OCI-LY1 (cell line): ENCODE measurements at regions not wholly inside any gene's neighbourhood (a gene's known extent, or its start where the extent isn't known, plus 50 kb on each side); places are given as distances from the start of the nearest gene placed in this dataset.

Experiments
- H2AFZ ChIP-seq: fragments of 200-600 bp; sonication (generic), shearing (Covaris generic); 2 replicates; pipeline ENCODE4 v1.6.0; 2014; ENCODE audit warnings: antibody characterized with exemption, mild to moderate bottlenecking, low read length
- H3F3A ChIP-seq: fragments of 200-600 bp; sonication (generic), shearing (Covaris generic); 2 replicates; pipeline ENCODE4 v1.6.0; 2014; ENCODE audit warnings: mild to moderate bottlenecking, antibody characterized with exemption, low read length, moderate library complexity; ENCODE audit not compliant: insufficient read depth
- H3K27ac ChIP-seq: fragments of 200-600 bp; sonication (generic); 2 replicates; pipeline ENCODE4 v1.5.1; 2014; ENCODE audit warnings: low read length, mixed run types, mild to moderate bottlenecking, low read depth; ENCODE audit not compliant: poor library complexity, severe bottlenecking
- H3K27me3 ChIP-seq: fragments of 200-600 bp; sonication (generic); 2 replicates; pipeline ENCODE4 v1.6.0; 2014; ENCODE audit warnings: antibody characterized with exemption, mild to moderate bottlenecking, low read length, moderate library complexity; ENCODE audit not compliant: insufficient read depth
- H3K36me3 ChIP-seq: fragments of 200-600 bp; sonication (generic); 2 replicates; pipeline ENCODE4 v1.6.1; 2014; ENCODE audit warnings: mild to moderate bottlenecking, antibody characterized with exemption, low read length, moderate library complexity, mixed read lengths; ENCODE audit not compliant: insufficient read depth
- H3K4me1 ChIP-seq: fragments of 200-600 bp; sonication (generic); 2 replicates; pipeline ENCODE4 v1.5.1; 2014; ENCODE audit warnings: mild to moderate bottlenecking, low read length, moderate library complexity; ENCODE audit not compliant: insufficient read depth, severe bottlenecking
- H3K4me2 ChIP-seq: fragments of 200-600 bp; sonication (generic), shearing (Covaris generic); 2 replicates; pipeline ENCODE4 v1.6.1; 2014; ENCODE audit warnings: low read length
- H3K4me3 ChIP-seq: fragments of 200-600 bp; sonication (generic); 2 replicates; pipeline ENCODE4 v1.5.1; 2014; ENCODE audit warnings: low read length, low read depth, mild to moderate bottlenecking, mixed read lengths; ENCODE audit not compliant: poor library complexity, severe bottlenecking
- H3K79me2 ChIP-seq: fragments of 200-600 bp; shearing (Covaris generic); 2 replicates; pipeline ENCODE4 v1.6.1; 2016; ENCODE audit warnings: mixed run types, low read length, mixed read lengths; ENCODE audit not compliant: insufficient read depth
- H3K9ac ChIP-seq: fragments of 200-600 bp; sonication (generic), shearing (Covaris generic); 2 replicates; pipeline ENCODE4 v1.6.1; 2014; ENCODE audit warnings: mild to moderate bottlenecking, low read length, mixed read lengths
- H3K9me2 ChIP-seq: fragments of 200-600 bp; sonication (generic), shearing (Covaris generic); 2 replicates; pipeline ENCODE4 v1.6.1; 2014; ENCODE audit warnings: low read depth, mild to moderate bottlenecking, low read length, mixed read lengths
- H3K9me3 ChIP-seq: fragments of 200-600 bp; shearing (Covaris generic); 2 replicates; pipeline ENCODE4 v1.6.1; 2014; ENCODE audit warnings: low read length, mixed read lengths
- H4K20me1 ChIP-seq: fragments of 200-600 bp; sonication (generic), shearing (Covaris generic); 2 replicates; pipeline ENCODE4 v1.6.0; 2016; ENCODE audit warnings: mild to moderate bottlenecking, low read length; ENCODE audit not compliant: insufficient read depth
- CTCF ChIP-seq: fragments of 200-600 bp; sonication (generic), shearing (Covaris generic); IDR thresholded peaks from 2 replicates; pipeline ENCODE4 v1.5.1; 2017; ENCODE audit warnings: mild to moderate bottlenecking, antibody characterized with exemption, low read length, moderate library complexity, mixed read lengths
- EZH2 ChIP-seq: fragments of 200-600 bp; sonication (generic), shearing (Covaris generic); IDR thresholded peaks from 2 replicates; pipeline ENCODE4 v1.8.0; 2017; ENCODE audit warnings: borderline replicate concordance, mixed run types, mild to moderate bottlenecking, antibody characterized with exemption, low read length, moderate library complexity, mixed read lengths

DNA sequence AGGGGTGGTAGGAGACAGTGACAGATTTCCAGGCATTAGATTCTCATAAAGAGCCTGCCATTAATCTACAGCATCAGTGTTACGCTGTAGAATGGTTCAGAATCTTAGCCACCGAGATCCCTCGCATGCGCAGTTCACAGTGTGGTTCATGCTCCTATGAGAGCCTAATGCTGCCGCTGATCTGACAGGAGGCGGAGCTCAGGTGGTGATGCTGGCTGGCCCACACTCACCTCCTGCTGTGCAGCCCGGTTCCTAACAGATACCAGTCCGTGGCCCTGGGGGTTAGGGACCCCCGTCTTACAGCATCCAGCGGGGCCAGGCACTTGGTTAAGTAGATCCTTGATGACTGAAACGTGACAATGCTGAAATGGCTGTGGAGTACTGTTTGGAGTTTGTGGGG, 163.6 kb upstream of the C1orf21 start:
- H3K9me3 ChIP-seq: no peaks in the 10 kb centered on the region
- no peaks in the 10 kb centered on the region for H3K36me3 ChIP-seq
- no peak overlapping the region for H3K9ac ChIP-seq
- no peak overlapping the region for H2AFZ ChIP-seq
- no peaks in the 10 kb centered on the region for H3K9me2 ChIP-seq
- H3K4me3 ChIP-seq: no peak overlapping the region
- no peak overlapping the region for H3K4me2 ChIP-seq
- no peaks in the 10 kb centered on the region for H3K27me3 ChIP-seq
- H3K4me1 ChIP-seq: no peaks in the 10 kb centered on the region
- no peaks in the 10 kb centered on the region for H3F3A ChIP-seq
- no peak overlapping the region for H3K27ac ChIP-seq
- TF ChIP-seq EZH2: no peak
- no peak for TF ChIP-seq CTCF
- H3K79me2 ChIP-seq: no peaks in the 10 kb centered on the region
- no peaks in the 10 kb centered on the region for H4K20me1 ChIP-seq

GRCh38 chr1:184225283-184226099, 161.3 kb upstream of the C1orf21 start:
- H3K4me3 ChIP-seq: no peak overlapping the region
- H3K36me3 ChIP-seq: no peaks in the 10 kb centered on the region
- H2AFZ ChIP-seq: no peak overlapping the region
- no peaks in the 10 kb centered on the region for H3K79me2 ChIP-seq
- no peaks in the 10 kb centered on the region for H3K4me1 ChIP-seq
- no peak overlapping the region for H3K27ac ChIP-seq
- no peaks in the 10 kb centered on the region for H3K9me2 ChIP-seq
- no peak overlapping the region for H3K4me2 ChIP-seq
- no peaks in the 10 kb centered on the region for H3K27me3 ChIP-seq
- no peak overlapping the region for H3K9ac ChIP-seq
- H3K9me3 ChIP-seq: no peaks in the 10 kb centered on the region
- TF ChIP-seq CTCF (no peak), EZH2 (no peak)
- no peaks in the 10 kb centered on the region for H4K20me1 ChIP-seq
- no peaks in the 10 kb centered on the region for H3F3A ChIP-seq

DNA sequence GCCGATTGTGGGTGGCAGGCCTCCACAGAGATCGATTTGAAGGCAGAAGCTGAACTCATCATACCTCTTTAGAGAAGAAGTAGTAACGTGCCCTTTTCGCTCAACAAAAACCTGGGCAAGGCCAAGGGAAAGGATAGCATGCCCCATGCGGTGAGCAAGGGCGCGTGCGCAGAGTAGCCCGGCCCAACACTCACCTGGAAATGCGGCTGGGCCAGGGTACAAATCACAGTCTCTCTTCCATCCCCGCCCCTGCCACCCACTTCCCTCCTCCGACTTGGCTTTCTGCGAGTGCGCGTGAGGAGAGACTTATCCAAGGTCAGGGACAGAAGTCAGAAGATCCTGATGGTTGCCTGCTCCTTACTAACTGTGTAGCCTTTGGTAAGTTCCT, 160.7 kb upstream of the C1orf21 start:
- Histone ChIP-seq H3K27me3 (no peaks in the 10 kb centered on the region), H3K9ac (no peak overlapping the region), H3K36me3 (no peaks in the 10 kb centered on the region), H3K9me2 (no peaks in the 10 kb centered on the region), H3K9me3 (no peaks in the 10 kb centered on the region), H2AFZ (no peak overlapping the region), H3K4me1 (no peaks in the 10 kb centered on the region), H3F3A (no peaks in the 10 kb centered on the region), H3K27ac (no peak overlapping the region), H4K20me1 (no peaks in the 10 kb centered on the region), H3K4me2 (no peak overlapping the region), H3K79me2 (no peaks in the 10 kb centered on the region), H3K4me3 (no peak overlapping the region)
- TF ChIP-seq CTCF (no peak), EZH2 (no peak)
